Nephron (organoid): ENCODE measurements at regions not wholly inside any gene's neighbourhood (a gene's known extent, or its start where the extent isn't known, plus 50 kb on each side); places are given as distances from the start of the nearest gene placed in this dataset.
A peak's percentile ranks its signal among the peaks of the same experiment; 100 is the strongest.
"Not testable (repeated sequence)": the region's sequence is repeated elsewhere in the genome, so short reads cannot be mapped to it uniquely, and the experiment has no call there.

Experiments used
- H3K27ac Mint-ChIP-seq, 3 experiments: 2 replicates each; pipeline ENCODE4 v1.8.0; 2020; ENCODE audit warnings: mixed read lengths in 3 of 3, mild to moderate bottlenecking in 2 of 3, moderate library complexity in 1 of 3
- H3K27me3 Mint-ChIP-seq: 2 replicates; pipeline ENCODE4 v1.8.0; 2021; ENCODE audit warnings: low read depth, mild to moderate bottlenecking, moderate library complexity, mixed read lengths
- H3K36me3 Mint-ChIP-seq: 2 replicates; pipeline ENCODE4 v1.8.0; 2020; ENCODE audit warnings: low read depth, mixed read lengths
- H3K4me1 Mint-ChIP-seq: 2 replicates; pipeline ENCODE4 v1.8.0; 2020; ENCODE audit warnings: mixed read lengths
- H3K4me3 Mint-ChIP-seq, 3 experiments: 2 replicates each; pipeline ENCODE4 v1.8.0; 2020; ENCODE audit warnings: mild to moderate bottlenecking in 3 of 3, mixed read lengths in 3 of 3, moderate library complexity in 2 of 3
- H3K9me3 Mint-ChIP-seq: 2 replicates; pipeline ENCODE4 v1.8.0; 2020; ENCODE audit warnings: mixed read lengths
- TF ChIP-seq, protein P1 (sequence below), 3 experiments: fragments of 200-600 bp; sonication (generic); IDR thresholded peaks; one replicate each; pipeline ENCODE4 v1.5.0; 2021; ENCODE audit warnings: antibody characterized with exemption in 3 of 3; ENCODE audit not compliant: unreplicated experiment in 3 of 3

DNA sequence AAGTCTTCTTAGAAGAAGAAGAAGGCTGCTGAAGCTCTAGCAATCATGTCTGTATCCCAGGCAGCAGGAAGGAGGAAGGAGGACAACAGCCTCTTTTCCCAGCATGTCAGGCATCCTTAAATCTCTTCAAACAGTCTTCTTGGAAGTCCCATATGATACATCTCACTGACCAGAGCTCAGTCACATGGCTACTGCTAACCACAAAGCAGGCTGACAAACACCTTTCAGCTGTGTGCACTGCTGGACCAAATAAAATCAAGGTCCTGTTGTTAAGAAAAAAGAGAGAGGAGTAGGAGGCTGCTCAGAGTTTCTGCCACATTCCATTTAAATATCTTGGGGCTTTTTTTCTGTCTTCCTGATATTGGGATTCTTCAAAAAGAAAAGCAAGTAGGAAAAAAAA lies 203.4 kb upstream of the PELI2 start:
- Mint-ChIP-seq H3K4me1 (no peaks in the 10 kb centered on the region), H3K36me3 (no peaks in the 10 kb centered on the region), H3K27me3 (no peaks in the 10 kb centered on the region), H3K4me3 (no peak overlapping the region), H3K27ac (no peak overlapping the region), H3K9me3 (peaks cover 3% of the 10 kb centered on the region)
- TF ChIP-seq, protein P1, sequence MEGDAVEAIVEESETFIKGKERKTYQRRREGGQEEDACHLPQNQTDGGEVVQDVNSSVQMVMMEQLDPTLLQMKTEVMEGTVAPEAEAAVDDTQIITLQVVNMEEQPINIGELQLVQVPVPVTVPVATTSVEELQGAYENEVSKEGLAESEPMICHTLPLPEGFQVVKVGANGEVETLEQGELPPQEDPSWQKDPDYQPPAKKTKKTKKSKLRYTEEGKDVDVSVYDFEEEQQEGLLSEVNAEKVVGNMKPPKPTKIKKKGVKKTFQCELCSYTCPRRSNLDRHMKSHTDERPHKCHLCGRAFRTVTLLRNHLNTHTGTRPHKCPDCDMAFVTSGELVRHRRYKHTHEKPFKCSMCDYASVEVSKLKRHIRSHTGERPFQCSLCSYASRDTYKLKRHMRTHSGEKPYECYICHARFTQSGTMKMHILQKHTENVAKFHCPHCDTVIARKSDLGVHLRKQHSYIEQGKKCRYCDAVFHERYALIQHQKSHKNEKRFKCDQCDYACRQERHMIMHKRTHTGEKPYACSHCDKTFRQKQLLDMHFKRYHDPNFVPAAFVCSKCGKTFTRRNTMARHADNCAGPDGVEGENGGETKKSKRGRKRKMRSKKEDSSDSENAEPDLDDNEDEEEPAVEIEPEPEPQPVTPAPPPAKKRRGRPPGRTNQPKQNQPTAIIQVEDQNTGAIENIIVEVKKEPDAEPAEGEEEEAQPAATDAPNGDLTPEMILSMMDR (IDR thresholded peaks at IDR 0.05; ENCODE audit: unreplicated experiment in 3 of 3): no peak

DNA sequence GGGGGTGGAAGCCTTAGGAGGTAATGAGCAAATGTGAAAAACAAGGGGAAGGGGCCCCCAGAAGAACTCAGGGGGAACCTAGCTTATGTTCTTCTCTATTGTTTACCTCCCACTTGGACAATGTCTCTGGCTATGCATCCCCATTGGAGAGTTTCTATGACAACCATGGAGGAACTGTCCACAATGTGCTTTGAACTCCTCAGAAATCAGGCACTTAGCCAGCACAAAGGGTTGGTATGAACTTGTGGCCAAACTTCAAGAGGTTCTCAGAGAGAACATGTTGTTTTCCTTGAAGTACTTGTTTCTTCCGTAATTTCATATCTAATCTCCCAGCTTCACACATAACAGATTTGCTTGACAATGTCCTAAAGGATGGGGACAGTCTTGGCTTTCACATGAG lies 202.8 kb upstream of the PELI2 start:
- peaks cover 3% of the 10 kb centered on the region for H3K9me3 Mint-ChIP-seq
- H3K4me1 Mint-ChIP-seq: no peaks in the 10 kb centered on the region
- H3K36me3 Mint-ChIP-seq: no peaks in the 10 kb centered on the region
- no peak overlapping the region for H3K27ac Mint-ChIP-seq
- no peaks in the 10 kb centered on the region for H3K27me3 Mint-ChIP-seq
- no peak overlapping the region for H3K4me3 Mint-ChIP-seq
- TF ChIP-seq, protein P1 (IDR thresholded peaks at IDR 0.05; ENCODE audit: unreplicated experiment in 3 of 3): no peak

DNA sequence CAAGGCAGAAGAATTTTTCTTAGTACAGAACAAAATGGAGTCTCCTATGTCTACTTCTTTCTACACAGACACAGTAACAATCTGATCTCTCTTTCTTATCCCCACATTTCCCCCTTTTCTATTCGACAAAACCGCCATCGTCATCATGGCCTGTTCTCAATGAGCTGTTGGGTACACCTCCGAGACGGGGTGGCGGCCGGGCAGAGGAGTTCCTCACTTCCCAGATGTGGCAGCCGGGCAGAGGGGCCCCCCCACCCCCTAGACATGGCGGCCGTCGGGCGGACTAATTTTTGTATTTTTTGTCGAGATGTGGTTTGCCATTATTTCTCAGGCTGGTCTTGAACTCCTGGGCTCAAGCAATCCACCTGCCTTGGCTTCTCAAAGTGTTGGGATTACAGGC lies 198.4 kb upstream of the PELI2 start:
- H3K27me3 Mint-ChIP-seq, H3K9me3 Mint-ChIP-seq, H3K4me1 Mint-ChIP-seq: not testable (repeated sequence)

DNA sequence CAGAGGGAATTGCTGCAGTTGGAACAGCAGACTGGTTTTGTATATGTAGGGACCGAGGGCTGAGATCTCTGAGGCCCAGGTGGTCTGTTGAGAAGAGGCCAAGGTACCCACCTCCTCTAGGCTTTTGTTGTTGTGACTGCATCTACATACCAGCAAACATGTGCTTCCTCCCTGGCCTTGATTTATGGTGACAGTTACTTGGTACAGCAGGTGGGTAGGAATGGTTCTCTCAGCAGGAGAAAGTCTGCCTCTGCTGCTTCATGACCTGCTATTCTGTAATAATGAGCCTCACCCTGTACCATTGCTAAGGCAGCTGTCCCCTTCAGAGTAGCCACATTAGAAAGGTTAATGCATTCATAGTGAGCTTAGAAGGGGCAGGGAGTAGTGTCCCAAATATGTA lies 196.7 kb upstream of the PELI2 start:
- Mint-ChIP-seq H3K27ac (no peak overlapping the region), H3K9me3 (peaks cover 2% of the 10 kb centered on the region), H3K36me3 (no peaks in the 10 kb centered on the region), H3K4me1 (no peaks in the 10 kb centered on the region), H3K27me3 (peaks cover 3% of the 10 kb centered on the region), H3K4me3 (no peak overlapping the region)
- TF ChIP-seq, protein P1 (IDR thresholded peaks at IDR 0.05; ENCODE audit: unreplicated experiment in 3 of 3): no peak

More for the DNA sequence above, 198.4 kb upstream of the PELI2 start:
- not testable (repeated sequence) for H3K4me3 Mint-ChIP-seq, H3K36me3 Mint-ChIP-seq, H3K27ac Mint-ChIP-seq

DNA sequence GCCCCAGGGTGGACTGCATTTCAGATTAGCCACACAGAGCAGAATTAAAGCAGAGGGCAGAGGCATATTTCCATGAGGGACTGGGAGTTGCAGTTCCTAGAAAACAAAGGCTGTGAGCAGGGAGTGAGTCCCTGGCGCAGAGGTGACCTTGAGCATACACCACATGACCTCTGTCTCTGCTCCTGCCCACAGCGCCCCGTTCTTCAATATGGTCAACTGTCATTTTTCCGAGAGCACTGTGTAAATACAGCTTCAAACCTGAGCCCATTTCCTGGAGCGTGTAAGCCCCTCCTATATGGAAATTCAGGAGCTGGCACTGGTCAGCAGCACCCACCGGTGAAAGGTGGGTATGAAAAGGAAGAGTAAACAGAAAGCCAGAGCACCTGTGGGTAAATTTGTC lies 192.2 kb upstream of the PELI2 start:
- no peaks in the 10 kb centered on the region for H3K36me3 Mint-ChIP-seq
- no peak overlapping the region for H3K4me3 Mint-ChIP-seq
- H3K27me3 Mint-ChIP-seq: peaks cover 3% of the 10 kb centered on the region
- peak overlapping the region in 1 of 3 experiments; percentile 79 for H3K27ac Mint-ChIP-seq
- H3K4me1 Mint-ChIP-seq: no peaks in the 10 kb centered on the region
- peaks cover under 1% of the 10 kb centered on the region for H3K9me3 Mint-ChIP-seq
- TF ChIP-seq, protein P1 (IDR thresholded peaks at IDR 0.05; ENCODE audit: unreplicated experiment in 3 of 3): no peak

DNA sequence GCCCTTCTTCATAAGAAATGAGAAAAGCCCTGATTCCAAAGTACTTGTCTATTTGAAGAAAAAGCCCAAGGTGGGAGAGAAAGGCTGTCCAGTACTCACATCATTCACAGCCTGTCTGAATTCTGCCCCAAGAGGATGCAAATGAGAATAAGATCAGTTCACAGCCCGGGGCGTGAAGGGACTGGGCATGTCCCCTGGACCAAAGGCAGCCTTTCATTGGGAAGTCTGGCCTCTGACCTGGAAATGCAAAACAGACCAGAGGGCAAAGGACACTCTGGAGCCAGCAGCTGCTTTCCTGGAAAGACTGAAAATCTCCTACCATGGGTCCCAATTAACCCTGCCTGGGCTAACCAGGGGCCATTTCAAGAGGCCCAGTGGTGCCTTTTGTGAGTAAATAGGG lies 191.2 kb upstream of the PELI2 start:
- Mint-ChIP-seq H3K4me1 (no peaks in the 10 kb centered on the region), H3K36me3 (no peaks in the 10 kb centered on the region), H3K27ac (peak overlapping the region in 1 of 3 experiments; percentile 79), H3K9me3 (peaks cover 5% of the 10 kb centered on the region), H3K4me3 (no peak overlapping the region), H3K27me3 (peaks cover 3% of the 10 kb centered on the region)
- TF ChIP-seq, protein P1 (IDR thresholded peaks at IDR 0.05; ENCODE audit: unreplicated experiment in 3 of 3): no peak
